NCI-H510A (cell line): ENCODE measurements at regions not wholly inside any gene's neighbourhood (a gene's known extent, or its start where the extent isn't known, plus 50 kb on each side); places are given as distances from the start of the nearest gene placed in this dataset.
A peak's percentile ranks its signal among the peaks of the same experiment; 100 is the strongest.
"Not testable (repeated sequence)": the region's sequence is repeated elsewhere in the genome, so short reads cannot be mapped to it uniquely, and the experiment has no call there.

Source experiments
- DNase-seq: peaks from one replicate; lab custom pipeline; 2025; lab: John Stamatoyannopoulos, UW

DNA sequence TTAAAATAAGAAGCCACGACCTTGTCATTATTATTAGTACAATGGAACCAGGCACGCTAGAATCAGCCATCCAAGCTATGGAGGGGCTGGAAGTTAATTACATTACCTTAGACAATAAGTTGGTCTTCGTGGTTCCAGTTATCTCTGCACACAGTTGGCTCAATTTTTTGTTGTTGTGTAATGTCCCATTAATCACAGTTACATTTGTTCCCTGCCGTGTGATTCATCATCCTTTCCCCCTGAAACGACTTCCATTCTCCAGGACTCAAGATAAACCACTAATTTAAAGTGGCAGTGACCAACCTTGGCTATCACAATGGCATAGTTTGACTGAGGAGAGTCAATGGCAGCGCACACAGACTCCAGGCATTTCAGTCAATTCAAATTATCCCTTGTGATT is 905.0 kb downstream of the RAB28 start:
- DNase-seq: no peak

DNA sequence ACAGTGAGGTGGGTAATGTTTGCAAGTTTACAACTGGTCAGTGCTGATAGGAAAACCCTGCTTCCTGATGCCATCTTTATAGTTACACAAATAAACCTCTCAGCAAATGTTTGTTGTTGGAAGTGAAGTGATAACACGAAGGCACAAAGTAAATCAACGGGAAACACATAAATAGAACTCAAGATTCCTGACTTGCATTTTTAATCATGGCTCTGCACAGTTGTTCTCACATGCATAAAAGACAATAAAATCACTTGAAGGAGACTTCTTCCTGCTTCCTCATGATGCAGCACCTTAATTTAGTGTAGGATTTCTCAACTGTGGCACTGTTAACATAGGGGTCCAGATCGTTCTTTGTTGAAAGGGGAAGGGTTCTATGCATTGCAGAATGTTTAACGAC is 907.7 kb downstream of the RAB28 start:
- no peak for DNase-seq

DNA sequence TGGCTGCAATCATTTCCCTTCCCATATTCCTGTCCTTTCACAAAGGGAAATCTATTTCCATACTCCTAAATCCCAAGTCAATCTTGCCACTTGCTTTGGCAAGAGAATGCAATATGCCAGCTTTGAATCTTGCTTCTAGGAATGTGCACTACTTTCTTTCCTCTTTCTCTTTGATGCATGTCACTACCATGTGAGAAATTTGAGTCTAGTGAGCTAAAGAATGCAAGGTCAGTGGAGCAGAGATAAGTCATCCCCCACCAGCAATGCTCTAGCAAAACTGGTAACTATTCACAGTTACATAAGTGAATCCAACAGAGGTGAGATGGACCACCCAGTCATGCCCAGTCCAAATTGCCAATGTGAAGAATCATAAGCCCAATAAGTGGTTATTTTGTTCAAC is 910.4 kb downstream of the RAB28 start:
- DNase-seq: no peak

DNA sequence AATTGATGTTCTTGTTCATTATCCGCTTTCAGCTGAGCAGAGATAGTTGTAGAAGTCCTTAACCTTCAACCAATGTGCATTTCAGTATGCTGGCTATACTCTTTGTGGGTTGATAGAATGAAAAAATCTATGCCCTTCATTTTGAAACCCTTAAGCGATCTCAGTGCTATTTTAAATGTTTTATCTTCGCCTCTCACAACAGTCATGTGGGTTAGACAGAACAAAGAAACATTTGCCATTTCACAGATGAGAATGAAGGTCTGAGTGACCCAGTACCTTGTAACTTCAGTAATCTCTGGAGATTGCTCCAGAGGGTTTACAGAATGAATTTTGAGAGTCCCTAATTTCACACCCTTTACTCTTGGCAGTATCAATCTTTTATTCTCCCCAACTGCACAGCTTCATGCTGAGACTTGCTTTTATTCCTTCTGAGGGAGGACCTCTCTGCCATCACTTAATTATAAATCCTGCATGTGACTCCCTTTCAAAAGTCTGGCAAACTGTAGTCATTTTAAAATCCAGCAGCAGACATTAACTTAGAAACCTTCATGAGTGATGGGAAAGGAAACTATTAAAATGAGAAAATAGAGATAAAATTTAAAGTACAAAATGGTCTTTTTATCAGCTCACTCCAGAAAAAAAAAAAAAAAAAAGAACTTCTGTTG is 921.5 kb downstream of the RAB28 start:
- no peak for DNase-seq

DNA sequence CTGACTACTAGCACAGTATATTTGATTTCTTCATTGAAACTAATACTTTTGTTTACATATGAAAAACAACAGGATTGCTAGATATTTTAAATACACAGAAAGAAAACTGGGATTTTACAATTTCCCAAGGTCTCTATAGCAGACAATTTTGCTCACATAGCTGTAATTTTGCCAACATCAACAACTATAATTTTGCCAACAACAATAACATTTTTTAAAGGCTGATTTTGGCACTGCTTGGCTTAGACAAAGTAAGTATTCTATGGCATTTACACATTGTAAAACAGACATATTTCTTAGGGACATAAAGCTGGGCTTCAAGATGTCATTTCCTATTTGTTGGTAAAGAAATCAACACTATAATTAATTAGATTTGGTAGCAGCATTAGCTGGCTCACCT is 922.1 kb downstream of the RAB28 start:
- no peak for DNase-seq

DNA sequence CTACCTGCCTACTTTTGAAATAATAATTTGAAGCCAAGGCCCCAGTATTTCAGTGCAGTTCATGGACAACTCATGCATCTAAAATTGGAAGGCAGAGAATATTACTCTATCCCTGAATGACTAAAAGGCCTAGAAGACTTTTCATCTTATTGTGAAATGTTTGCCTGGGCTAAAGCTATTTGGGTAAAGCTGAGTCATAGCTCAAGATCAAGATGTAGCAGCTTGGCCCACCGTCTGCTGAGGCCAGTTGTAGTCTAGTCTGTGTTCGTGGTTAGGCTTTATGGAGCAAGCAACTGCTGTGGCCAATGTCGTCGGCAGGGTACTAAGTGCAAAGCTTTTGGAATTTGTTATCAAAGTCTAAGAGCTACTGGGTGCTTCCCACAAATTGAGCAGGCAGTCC is 929.1 kb downstream of the RAB28 start:
- DNase-seq: no peak

DNA sequence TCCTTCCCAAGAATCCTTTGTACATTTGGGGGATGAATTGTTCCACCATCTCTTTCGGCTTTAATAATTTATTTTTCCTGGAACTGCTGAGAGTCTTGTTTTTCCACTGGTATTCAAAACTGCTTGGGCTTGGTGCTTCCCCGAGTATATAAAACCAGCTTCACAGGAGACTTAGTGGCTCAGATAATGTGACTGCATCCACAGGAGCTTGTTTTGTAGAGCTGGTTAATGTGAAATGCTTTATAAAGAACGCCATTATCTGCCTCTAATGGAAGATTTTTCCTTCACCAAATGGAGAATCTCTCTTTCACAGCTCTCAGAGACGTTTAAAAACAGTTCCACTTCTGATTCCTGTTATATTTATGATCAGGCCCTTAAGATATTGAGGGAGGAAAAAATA is 935.5 kb downstream of the RAB28 start:
- DNase-seq: no peak

DNA sequence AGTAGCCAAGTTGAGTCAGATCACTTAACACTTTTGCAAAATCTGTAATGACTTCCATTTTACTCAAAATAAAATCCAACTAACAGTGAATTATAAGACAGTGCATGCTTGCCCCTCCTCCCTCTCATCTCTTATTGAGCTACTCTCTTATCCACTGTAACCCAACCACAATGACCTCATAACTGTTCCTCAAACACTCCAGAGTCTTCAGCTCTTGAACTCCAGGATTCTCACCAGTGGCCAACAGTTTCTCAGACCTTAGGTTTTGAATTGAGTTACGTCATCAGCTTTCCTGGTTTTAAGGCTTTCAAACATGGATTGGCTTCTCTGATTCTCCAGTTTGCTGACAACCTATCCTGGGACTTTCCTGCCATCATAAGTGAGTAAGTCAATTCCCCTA is 938.3 kb downstream of the RAB28 start:
- DNase-seq: no peak

DNA sequence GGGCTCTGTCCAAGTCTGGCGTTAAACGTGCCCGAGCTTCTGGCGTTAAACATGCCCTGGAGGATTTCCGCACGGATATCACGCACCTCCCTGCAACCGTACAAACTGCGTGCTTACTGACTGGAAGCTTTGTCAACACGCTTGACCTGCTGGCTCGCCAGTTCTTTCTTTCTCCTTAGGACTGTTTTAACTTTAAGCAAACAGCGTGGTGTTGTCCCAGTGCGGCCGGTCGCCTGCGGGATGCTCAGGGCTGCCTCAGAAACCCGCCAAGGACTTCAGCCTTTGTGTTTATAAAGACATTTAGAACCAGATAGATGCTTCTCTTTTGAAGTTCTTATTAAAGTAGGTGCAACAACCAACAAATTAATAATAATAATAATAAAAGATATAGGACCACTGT is 946.0 kb downstream of the RAB28 start:
- no peak for DNase-seq

DNA sequence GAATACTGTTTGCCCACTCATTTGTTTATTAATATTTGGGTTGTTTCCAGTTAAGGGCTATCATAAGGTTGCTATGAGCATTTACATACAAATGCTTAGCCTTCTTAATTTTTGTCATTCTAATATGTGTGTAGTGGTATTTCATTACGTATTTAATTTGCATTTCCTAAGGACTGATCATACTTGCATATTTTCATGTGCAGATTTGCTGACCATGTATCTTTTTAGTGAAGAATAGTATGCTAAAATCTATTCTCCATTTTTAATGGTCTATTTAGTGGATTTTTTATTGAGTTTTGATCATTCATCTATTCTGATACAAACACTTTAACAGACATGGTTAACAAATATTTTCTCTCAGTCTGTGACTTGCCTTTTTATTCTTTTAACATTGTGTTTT is 949.5 kb downstream of the RAB28 start:
- DNase-seq: no peak

DNA sequence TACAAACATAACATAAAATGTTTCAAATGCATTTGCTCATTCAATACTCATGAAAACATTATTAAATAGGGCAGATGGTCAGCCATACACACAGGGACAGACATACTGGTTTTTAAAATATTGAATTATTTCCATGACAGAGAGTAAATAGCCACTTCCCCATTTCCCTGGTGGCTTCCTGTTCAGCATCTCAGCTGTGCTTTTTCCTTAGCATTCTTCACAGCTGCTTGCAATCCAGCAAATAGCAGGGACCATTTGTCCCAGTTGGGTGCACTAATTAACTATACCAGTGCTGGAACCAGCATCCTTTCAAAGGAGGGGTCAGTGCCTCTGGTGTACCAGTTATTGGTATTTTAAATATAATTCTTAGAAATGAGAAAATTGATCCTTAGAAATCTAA is 964.7 kb downstream of the RAB28 start:
- DNase-seq: no peak

DNA sequence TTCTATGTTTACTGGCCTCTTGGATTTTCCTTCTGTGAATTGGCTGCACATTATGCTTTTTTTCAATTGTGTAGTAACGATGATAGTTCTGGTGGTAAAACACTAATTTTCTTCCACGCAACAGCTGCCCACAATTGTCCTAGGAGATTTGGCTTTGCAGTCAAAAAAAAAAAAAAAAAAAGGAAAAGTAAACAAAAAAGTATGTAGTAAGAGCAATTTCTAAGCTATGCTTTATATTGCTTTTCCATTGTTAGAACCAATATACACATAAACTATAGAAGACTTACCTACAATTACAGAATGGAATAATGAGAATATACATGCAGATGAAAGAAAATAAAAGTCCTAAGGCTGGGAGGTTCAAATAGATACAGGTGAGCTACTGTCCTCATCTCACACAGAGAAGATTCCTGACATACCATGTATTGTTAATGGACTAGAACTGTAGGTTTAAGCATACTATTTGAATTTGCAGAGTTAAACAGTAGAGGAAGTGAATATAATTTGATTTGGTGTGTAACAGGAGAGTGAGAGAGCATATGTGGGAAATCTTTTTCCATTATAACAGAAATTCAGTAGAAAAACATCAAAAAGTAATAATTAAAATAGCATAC is 976.2 kb downstream of the RAB28 start:
- no peak for DNase-seq

DNA sequence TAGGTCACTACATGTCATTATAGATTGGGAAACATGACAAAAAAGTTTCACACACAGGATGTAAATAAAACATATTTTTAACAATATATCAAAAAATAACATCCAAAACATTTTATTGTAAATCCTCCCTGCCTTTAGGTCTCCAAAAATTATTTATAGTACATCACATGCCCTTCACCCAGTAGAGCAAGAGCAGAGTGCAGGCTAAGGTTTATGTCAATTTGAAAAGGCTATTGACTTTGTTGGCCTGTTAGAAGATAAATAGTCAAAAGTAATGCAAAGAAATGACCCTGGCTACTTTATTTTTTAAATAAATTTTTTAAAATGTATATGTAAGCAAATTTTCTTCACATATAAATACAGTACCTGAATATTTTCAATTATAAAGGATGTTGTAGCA is 983.7 kb downstream of the RAB28 start:
- DNase-seq: no peak

DNA sequence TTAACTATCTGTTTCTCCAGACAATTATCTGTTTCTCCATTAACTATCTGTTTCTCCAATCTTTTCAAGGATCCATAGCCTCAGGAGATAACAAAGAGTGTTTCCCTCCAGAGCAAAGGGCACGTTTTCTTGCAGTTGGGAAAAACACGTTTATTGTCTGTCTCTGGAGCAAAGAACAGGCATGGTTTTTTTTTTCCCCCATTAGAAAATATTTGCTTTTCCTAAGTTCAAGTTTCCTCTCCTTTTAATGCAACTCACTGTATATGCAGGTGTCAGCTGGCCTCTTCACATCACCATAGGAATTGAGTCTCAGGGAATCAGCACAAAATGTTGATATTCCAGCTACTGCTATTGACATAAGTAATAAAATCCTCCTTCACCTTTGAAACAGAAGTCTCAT is 984.4 kb downstream of the RAB28 start:
- no peak for DNase-seq

DNA sequence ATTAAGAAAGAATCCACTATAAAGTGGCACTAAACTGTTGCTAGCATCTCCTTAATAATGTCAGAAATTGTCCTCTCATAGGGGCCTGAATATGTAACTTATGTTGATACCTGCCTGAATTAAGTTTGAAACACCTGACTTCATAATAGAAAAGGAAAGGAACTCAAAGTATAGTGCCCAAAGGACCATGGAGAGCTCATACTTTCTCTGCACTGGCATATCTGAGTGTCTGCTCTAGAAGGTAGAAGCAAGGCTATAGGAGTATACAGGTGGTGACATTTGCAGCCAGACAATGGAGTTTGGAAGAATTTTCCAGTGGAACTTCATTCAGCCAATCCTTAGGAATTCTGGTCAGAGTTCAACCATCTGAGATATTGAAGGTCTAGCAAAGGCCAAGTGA is 988.9 kb downstream of the RAB28 start:
- DNase-seq: no peak

DNA sequence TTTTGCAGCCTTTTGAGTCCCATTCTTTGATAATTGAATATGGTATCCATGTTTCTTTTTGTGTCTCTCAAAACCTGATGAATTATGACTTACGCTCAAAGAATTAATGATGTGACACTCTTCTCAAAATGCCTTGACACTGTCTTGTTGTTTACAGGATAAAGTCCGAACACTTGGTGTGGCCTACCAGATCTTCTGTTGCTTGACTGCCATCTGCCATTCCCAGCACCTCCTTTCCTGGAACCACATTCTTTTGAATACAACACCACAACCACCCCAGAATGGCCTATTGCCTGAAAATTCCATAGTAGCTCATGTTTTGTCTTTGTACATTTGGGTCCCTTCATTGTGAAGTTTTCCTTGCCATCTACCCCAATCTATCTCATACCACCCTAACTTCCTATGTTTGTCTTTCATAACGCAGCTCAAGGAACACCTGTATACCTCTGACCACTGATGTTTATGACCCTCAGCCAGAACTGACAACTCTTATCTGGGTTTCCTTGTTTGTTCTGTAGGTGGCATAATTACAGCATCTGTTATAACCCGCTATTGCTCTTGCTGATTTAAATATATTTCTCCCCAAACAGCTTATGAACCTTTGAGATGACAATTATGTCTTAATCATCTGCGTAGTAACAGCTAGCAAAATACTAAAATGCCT is 991.3 kb downstream of the RAB28 start:
- no peak for DNase-seq

DNA sequence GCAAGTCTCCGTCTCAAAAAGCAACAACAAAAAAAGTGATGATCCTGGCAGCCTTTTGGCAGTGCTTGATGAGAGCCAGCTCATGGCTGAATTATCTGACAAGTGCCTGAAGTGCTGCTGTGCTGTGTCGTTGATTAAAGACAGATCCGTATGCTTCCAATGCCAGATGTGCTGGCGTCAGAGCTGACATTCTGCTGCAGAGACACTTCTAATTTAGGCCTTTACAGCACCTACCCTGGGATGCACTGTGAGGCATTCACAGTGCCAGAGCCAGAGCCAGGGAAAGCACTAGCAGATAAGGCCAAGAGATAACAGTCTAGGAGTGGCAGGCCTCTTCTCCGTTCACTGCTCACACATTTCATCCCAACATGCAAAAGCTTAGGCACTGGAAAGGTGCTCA is 995.5 kb downstream of the RAB28 start:
- DNase-seq: peak; percentile 4

DNA sequence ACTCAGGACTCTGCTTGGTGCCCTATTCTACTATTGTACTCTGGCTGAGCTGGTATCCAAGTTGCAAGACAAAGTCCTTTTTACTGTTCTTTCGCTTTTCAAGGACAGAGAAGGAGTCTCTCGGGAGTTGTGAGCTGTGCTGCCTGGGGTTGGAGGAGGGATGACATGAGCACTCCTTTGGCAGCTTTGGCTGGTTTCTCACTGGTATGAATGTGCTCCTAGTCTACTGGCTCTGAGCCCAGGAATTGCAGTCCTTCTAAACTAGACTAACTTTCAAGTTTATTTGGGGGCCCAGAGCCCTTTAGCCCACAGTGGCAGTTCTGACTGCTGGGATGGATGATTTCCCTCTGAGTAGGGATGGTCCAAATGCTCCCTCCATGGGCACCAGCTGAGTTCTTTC is 997.1 kb downstream of the RAB28 start:
- DNase-seq: no peak

DNA sequence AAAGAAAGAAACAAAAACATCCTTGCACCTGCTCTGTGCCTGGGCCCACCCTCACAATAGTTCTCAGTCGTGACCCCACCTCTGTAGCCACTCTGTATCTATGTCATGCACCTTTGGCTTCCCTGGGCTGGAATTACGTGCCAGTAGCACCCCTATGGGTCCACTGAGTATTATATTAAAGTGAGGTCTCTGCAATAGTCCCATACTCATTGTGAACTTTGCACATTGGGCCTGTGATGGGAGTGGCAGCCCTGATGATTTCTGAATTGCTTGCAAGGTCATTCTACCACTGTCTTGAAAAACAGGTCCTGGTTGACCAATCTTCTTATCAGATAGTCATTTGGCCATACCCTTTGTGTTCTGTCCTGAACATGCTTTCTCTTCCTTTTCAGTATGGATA is 1012.1 kb downstream of the RAB28 start:
- DNase-seq: no peak

DNA sequence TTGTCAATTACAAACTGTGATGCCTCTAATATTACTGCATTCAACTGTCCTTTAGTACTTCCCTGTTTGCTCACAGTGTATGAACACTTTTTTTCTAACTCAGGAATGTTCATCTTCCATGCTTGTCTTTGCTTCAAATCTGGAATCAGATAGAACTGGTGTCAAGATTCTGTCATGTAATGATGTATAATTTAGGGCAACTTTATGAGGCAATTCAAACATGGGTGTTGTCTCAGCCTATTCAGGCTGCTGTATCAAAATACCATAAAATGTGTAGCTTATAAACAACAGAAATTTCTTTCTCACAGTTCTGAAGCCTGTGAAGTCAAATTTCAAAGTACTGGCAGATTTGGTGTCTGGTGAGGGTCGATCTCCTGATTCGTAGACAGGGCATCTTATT is 1012.9 kb downstream of the RAB28 start:
- no peak for DNase-seq

DNA sequence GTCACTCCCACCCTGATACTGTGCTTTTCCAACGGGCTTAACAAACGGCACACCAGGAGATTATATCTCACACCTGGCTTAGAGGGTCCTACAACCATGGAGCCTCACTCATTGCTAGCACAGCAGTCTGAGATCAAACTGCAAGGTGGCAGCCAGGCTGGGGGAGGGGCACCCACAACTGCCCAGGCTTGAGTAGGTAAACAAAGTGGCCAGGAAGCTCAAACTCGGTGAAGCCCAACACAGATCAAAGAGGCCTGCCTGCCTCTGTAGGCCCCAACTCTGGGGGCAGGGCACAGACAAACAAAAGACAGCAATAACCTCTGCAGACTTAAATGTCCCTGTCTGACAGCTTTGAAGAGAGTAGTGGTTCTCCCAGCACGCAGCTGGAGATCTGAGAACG is 1022.6 kb downstream of the RAB28 start:
- DNase-seq: not testable (repeated sequence)

DNA sequence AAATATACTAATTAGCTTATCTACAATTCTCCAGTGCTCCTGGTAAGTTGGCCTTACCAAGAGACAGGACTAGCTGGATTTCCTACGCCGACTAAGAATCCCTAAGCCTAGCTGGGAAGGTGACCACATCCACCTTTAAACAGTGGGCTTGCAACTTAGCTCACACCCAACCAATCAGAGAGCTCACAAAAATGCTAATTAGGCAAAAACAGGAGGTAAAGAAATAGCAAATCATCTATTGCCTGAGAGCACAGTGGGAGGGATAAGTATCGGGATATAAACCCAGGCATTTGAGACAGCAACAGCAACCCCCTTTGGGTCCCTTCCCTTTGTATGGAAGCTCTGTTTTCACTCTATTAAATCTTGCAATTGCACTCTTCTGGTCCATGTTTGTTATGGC is 1025.0 kb downstream of the RAB28 start:
- DNase-seq: no peak

DNA sequence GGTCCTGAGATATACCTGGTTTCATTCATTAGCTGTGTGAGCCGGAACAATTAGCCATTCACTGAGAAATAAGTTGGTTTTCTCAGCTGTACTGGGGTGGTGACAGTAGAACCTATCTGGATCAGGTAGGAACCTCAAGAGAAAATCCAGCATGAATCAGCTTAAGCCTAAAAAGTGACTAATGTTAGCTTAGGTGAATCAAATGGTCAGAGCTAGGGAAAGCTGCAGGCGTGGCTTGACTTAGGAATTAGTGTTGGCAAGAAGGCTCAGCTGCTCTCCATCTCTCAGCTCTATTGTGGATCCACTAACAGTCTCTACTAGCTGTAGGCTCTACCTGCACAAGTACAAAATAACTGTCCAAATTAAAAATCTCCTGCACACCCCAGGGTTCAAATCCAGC is 1025.5 kb downstream of the RAB28 start:
- DNase-seq: no peak

DNA sequence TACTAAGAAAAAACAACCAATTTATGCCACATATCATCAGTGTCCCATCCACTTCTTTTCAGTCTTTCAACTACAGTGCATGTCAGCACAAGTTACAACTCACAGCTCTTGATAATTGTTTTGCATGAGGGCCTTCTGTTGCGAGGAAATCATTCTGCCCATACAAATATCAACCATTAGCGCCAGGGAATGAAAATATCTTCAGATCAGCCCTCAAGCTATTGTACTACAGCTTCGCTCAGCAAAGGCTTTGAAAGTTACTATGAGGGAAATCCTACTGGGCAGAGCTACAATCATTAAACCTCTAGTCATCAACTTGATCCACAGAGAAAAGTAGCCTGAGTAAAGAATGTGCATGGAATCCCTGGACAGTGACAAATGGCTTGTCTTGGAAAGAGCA is 1023.6 kb upstream of the HS3ST1 start:
- DNase-seq: no peak
